ENCODE measurements at regions not wholly inside any gene's neighbourhood (a gene's known extent, or its start where the extent isn't known, plus 50 kb on each side); places are given as distances from the start of the nearest gene placed in this dataset.

- Mint-ChIP-seq H3K27ac (no peak overlapping the region), H3K27me3 (ENCODE audit: low read depth in 2 of 2) (peaks cover 14 to 20% of the 10 kb centered on the region in 2 donors), H3K36me3 (no peaks in the 10 kb centered on the region), H3K4me3 (no peak overlapping the region), H3K4me1 (peaks cover 7 to 9% of the 10 kb centered on the region in 2 donors), H3K9me3 (no peaks in the 10 kb centered on the region)
- H3K27ac ChIP-seq (ENCODE audit: low read length): no peak overlapping the region
- no peak for ATAC-seq
- H3K4me1 ChIP-seq (ENCODE audit: control insufficient read depth, insufficient read depth, low read length): peaks cover 6% of the 10 kb centered on the region
- no peaks in the 10 kb centered on the region for H3K27me3 ChIP-seq (ENCODE audit: control insufficient read depth, insufficient read depth, low read length)
- no peak overlapping the region for H3K4me3 ChIP-seq (ENCODE audit: low read length)
- intact Hi-C loops (cut with micrococcal nuclease): no loop called here
- H3K9me3 ChIP-seq (ENCODE audit: control insufficient read depth, insufficient read depth, low read length): no peaks in the 10 kb centered on the region
- H3K36me3 ChIP-seq (ENCODE audit: control insufficient read depth, insufficient read depth, low read length): no peaks in the 10 kb centered on the region
- no peak for DNase-seq
- TF ChIP-seq CTCF (IDR thresholded peaks at IDR 0.05): no peak
- WGBS (ENCODE audit: insufficient coverage): 73% methylated on average over 1 of the region's 3 CpGs
Measured at GRCh38 chr4:139611391-139611790, 54.2 kb upstream of the MGST2 start.

DNA sequence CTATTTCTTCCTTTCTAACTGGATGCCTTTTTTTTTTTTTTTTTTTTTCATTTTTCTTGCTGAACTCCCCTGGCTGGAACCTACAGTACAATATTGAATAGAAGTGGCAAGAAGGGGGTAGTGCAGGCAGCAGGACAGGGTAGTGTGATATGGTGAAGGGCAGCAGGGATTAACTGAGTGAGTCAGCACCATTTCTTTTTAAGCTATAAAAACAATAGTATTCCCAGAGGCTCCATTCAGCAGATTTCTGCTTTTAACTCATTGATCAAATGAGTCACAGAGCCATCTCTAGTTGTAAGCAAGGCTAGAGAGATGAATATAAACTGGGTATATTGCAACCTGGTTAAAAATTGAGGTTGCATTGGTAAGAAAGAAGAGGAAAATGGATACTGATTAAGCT, 53.6 kb upstream of the SETD7 start:
- H3K4me1 Mint-ChIP-seq: peaks cover 16 to 17% of the 10 kb centered on the region in 2 donors
- H3K27ac ChIP-seq (ENCODE audit: low read length): no peak overlapping the region
- intact Hi-C loops (cut with micrococcal nuclease): loop anchor here (10.0 kb wide), 1 partner anchor 645 kb away; no protein-coding TSS in a partner anchor

GRCh38 chr4:139607502-139608060, 51.6 kb upstream of the SETD7 start:
- 100% methylated on average over 3 of the region's 3 CpGs for WGBS (ENCODE audit: insufficient coverage)
- H3K27me3 Mint-ChIP-seq (ENCODE audit: low read depth in 2 of 2): peaks cover 14 to 26% of the 10 kb centered on the region in 2 donors
- DNase-seq (no peak), ATAC-seq (no peak)
- H3K36me3 Mint-ChIP-seq: no peaks in the 10 kb centered on the region
- no peak overlapping the region for H3K27ac Mint-ChIP-seq
- Histone ChIP-seq H3K27ac (ENCODE audit: low read length) (no peak overlapping the region), H3K27me3 (ENCODE audit: control insufficient read depth, insufficient read depth, low read length) (no peaks in the 10 kb centered on the region), H3K4me1 (ENCODE audit: control insufficient read depth, insufficient read depth, low read length) (peaks cover 9% of the 10 kb centered on the region), H3K36me3 (ENCODE audit: control insufficient read depth, insufficient read depth, low read length) (no peaks in the 10 kb centered on the region), H3K9me3 (ENCODE audit: control insufficient read depth, insufficient read depth, low read length) (no peaks in the 10 kb centered on the region), H3K4me3 (ENCODE audit: low read length) (no peak overlapping the region)
- peaks cover 16 to 17% of the 10 kb centered on the region in 2 donors for H3K4me1 Mint-ChIP-seq
- no peak for TF ChIP-seq CTCF (IDR thresholded peaks at IDR 0.05)
- intact Hi-C loops (cut with micrococcal nuclease): loop anchor here (10.0 kb wide), 1 partner anchor 647 kb away; no protein-coding TSS in a partner anchor
- H3K9me3 Mint-ChIP-seq: no peaks in the 10 kb centered on the region
- H3K4me3 Mint-ChIP-seq: peak overlapping the region; percentile 40

More for the DNA sequence above, 53.6 kb upstream of the SETD7 start:
- H3K36me3 ChIP-seq (ENCODE audit: control insufficient read depth, insufficient read depth, low read length): no peaks in the 10 kb centered on the region
- no peaks in the 10 kb centered on the region for H3K27me3 ChIP-seq (ENCODE audit: control insufficient read depth, insufficient read depth, low read length)
- Mint-ChIP-seq H3K9me3 (no peaks in the 10 kb centered on the region), H3K27ac (no peak overlapping the region), H3K27me3 (ENCODE audit: low read depth in 2 of 2) (peaks cover 14 to 26% of the 10 kb centered on the region in 2 donors), H3K36me3 (no peaks in the 10 kb centered on the region), H3K4me3 (no peak overlapping the region)
- DNase-seq: no peak
- H3K4me1 ChIP-seq (ENCODE audit: control insufficient read depth, insufficient read depth, low read length): peaks cover 9% of the 10 kb centered on the region
- H3K9me3 ChIP-seq (ENCODE audit: control insufficient read depth, insufficient read depth, low read length): no peaks in the 10 kb centered on the region
- ATAC-seq: no peak
- no peak overlapping the region for H3K4me3 ChIP-seq (ENCODE audit: low read length)
- TF ChIP-seq CTCF (IDR thresholded peaks at IDR 0.05): no peak

Data from natural killer cell (primary cell).